Bronchial epithelial cell (primary cell): ENCODE measurements at regions not wholly inside any gene's neighbourhood (a gene's known extent, or its start where the extent isn't known, plus 50 kb on each side); places are given as distances from the start of the nearest gene placed in this dataset.

ENCODE experiments used
- DNase-seq: peaks from one replicate; pipeline ENCODE4 v3.0.0-alpha.2; 2010; ENCODE audit warnings: low read depth
- FAIRE-seq: peaks from 2 replicates; lab custom pipeline; 2011; peaks lifted over from hg19 to GRCh38; lab: Jason Lieb, UNC
- H3K27me3 ChIP-seq: 2 replicates; pipeline ENCODE4 v1.5.1; 2011; ENCODE audit warnings: low read length; ENCODE audit not compliant: control insufficient read depth, insufficient read depth
- H3K36me3 ChIP-seq: 2 replicates; pipeline ENCODE4 v1.5.1; 2011; ENCODE audit warnings: low read length; ENCODE audit not compliant: control insufficient read depth, insufficient read depth
- H3K4me3 ChIP-seq: 2 replicates; pipeline ENCODE4 v1.5.1; 2011; ENCODE audit warnings: mild to moderate bottlenecking, low read depth, low read length, control low read depth
- TF ChIP-seq, protein P1 (sequence below): IDR thresholded peaks from 2 replicates; pipeline ENCODE4 v1.5.1; 2011; ENCODE audit warnings: mild to moderate bottlenecking, moderate library complexity, low read length, control low read depth, inconsistent platforms; ENCODE audit not compliant: insufficient read depth, severe bottlenecking

DNA sequence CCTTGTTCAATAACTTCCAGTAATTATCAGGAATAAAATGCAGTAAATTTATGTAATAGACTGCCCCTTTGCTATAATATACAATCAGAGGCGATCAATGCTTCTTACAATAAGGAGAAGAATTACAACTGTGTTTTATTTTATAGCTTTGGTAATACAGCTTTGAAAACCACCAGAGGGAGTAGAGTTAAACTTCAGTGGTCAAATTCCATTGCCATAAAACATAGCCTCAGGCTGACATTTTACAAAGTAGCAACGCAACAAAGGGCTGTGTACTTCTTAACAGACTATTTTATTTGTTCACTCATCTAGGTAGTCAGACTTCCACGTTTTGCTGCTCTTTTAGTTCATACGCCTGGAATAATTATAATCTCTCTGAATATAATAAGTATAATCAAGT lies 58.5 kb downstream of the TEX13C start:
- FAIRE-seq (no peak), DNase-seq (no peak)
- Histone ChIP-seq H3K4me3 (no peak overlapping the region), H3K36me3 (no peaks in the 10 kb centered on the region), H3K27me3 (no peaks in the 10 kb centered on the region)
- TF ChIP-seq, protein P1, sequence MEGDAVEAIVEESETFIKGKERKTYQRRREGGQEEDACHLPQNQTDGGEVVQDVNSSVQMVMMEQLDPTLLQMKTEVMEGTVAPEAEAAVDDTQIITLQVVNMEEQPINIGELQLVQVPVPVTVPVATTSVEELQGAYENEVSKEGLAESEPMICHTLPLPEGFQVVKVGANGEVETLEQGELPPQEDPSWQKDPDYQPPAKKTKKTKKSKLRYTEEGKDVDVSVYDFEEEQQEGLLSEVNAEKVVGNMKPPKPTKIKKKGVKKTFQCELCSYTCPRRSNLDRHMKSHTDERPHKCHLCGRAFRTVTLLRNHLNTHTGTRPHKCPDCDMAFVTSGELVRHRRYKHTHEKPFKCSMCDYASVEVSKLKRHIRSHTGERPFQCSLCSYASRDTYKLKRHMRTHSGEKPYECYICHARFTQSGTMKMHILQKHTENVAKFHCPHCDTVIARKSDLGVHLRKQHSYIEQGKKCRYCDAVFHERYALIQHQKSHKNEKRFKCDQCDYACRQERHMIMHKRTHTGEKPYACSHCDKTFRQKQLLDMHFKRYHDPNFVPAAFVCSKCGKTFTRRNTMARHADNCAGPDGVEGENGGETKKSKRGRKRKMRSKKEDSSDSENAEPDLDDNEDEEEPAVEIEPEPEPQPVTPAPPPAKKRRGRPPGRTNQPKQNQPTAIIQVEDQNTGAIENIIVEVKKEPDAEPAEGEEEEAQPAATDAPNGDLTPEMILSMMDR, result no peak

- DNase-seq (no peak), FAIRE-seq (no peak)
- H3K36me3 ChIP-seq, result no peaks in the 10 kb centered on the region
- H3K4me3 ChIP-seq, result no peak overlapping the region
- no peaks in the 10 kb centered on the region for H3K27me3 ChIP-seq
- TF ChIP-seq, protein P1, result no peak
These were observed 59.1 kb downstream of the TEX13C start for GRCh38 chrX:125378770-125379169.

- FAIRE-seq, result no peak
- TF ChIP-seq, protein P1, result no peak
- Histone ChIP-seq H3K27me3 (no peaks in the 10 kb centered on the region), H3K36me3 (no peaks in the 10 kb centered on the region), H3K4me3 (no peak overlapping the region)
- no peak for DNase-seq
These were observed 62.5 kb downstream of the TEX13C start for GRCh38 chrX:125382148-125382628.

DNA sequence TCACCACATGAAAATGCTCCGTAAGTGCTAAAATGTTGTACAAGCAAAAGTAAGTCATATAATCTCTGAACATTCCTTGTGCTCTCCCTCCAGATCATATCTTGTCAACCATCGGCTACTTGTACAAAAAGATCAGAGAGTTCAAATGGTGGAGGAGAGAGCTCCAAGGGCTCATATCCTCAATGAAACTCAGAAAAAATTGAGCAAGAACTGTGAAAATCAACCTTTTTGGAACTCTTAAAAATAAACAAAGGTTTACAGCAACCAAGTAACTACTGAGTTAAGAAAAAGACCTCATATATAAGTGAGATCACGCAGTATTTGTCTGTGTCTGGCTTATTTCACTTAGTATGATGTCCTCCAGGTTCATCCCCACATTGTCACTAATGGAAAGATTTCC lies 63.2 kb downstream of the TEX13C start:
- FAIRE-seq (no peak), DNase-seq (no peak)
- H3K4me3 ChIP-seq, result no peak overlapping the region
- TF ChIP-seq, protein P1, result no peak
- H3K27me3 ChIP-seq, result no peaks in the 10 kb centered on the region
- no peaks in the 10 kb centered on the region for H3K36me3 ChIP-seq

- DNase-seq (no peak), FAIRE-seq (no peak)
- TF ChIP-seq, protein P1, result no peak
- Histone ChIP-seq H3K27me3 (no peaks in the 10 kb centered on the region), H3K4me3 (no peak overlapping the region), H3K36me3 (no peaks in the 10 kb centered on the region)
These were observed 65.2 kb downstream of the TEX13C start for GRCh38 chrX:125384867-125385266.

DNA sequence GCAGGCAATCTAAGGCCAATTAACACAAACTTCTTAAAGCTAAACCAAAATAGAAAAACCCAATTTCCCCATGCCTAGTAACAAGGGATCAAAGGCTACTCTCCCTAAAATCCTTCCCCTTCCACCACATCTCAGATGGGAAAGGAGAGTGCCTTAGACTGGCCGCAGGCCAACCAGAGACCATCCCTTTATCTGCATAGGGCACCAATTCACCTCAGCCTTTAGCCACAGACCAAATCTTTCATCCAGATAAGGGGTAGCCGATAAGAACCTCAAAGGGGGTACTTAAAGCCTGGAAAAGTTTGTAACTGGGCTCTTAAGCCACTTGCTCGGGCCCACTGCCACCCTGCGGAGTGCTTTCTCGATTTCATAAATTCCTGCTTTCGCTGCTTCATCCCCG lies 68.3 kb downstream of the TEX13C start:
- no peak for FAIRE-seq
- no peaks in the 10 kb centered on the region for H3K27me3 ChIP-seq
- DNase-seq, result no peak
- H3K4me3 ChIP-seq, result no peak overlapping the region
- TF ChIP-seq, protein P1, result no peak
- no peaks in the 10 kb centered on the region for H3K36me3 ChIP-seq
